ENCODE measurements at regions not wholly inside any gene's neighbourhood (a gene's known extent, or its start where the extent isn't known, plus 50 kb on each side); places are given as distances from the start of the nearest gene placed in this dataset.
"Not testable (repeated sequence)": the region's sequence is repeated elsewhere in the genome, so short reads cannot be mapped to it uniquely, and the experiment has no call there.

- DNase-seq, result no peak
Measured at GRCh38 chr3:177835008-177835407, 637.7 kb upstream of the TBL1XR1 start.

DNA sequence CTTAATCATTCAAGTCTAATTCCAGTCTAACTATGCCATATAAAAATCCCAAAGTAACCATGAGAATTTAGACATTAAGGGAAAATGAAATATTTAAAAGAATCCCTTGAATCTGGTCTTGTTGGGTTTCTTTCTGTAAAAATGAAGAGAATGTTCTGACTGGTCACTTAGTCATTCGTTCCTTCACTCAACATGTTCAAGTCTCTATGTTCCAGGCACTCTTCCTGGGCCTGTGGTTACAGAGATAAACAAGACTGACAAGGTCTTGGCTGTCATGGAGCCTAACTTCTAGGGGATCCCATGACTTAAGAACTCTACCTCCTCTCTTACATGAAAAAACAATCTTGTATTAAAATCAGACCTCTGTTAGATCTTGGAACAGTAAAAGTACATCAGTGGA is 638.6 kb upstream of the TBL1XR1 start:
- no peak for DNase-seq

GRCh38 chr3:177836671-177837070 is 639.4 kb upstream of the TBL1XR1 start:
- no peak for DNase-seq

DNA sequence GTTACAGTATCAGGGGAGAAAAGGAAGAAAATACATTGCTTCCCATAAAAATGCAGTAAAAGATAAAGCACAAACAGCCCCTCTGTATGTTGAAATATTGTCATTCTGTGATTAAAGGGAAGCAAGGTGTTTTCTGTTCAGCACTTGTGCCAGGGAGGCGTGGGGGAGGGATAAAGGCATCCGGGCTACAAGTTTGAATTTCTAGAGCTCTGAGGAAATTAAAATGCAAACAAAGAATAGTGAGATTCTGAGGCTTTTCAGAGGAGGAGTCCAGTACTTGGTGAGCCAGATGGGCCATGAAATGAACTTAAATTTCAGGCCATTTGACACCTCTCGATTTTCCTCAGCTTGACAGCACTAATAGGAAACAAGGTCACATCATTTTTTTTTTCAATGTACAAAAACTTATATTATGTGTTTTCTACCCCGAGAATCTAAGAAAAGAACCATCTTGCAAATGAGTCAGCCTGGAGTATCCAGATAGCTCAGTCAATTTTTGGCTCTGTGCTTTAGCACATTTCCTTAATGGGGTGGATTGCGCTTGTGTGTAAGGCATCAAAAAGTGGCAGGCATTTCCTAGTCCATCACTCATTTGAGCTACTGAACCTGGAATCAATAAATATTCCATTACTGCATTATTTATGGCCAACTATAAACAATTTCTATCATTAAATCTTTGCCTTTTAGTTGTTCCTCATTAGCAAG is 640.8 kb upstream of the TBL1XR1 start:
- peak; percentile 18 for DNase-seq

GRCh38 chr3:177838766-177839350 is 641.6 kb upstream of the TBL1XR1 start:
- peak; percentile 34 for DNase-seq

DNA sequence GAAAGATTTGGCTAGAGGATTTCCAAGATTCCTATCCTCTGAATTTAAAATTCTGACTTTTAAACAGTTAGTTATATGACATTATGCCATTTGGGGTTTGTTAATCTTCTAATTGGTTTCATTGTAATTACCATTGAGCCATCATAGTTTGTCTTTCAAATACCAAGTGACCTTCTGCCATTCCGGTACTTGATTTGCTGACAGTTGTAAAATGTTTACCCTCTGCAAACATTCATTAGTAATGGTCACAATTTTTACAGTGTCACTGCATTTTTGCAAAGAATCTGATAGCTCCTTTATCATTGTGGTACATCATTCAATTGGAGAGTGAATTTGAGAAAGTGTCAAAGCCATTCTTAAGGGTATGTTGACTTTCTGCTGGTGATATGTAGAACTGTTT is 645.0 kb upstream of the TBL1XR1 start:
- no peak for DNase-seq

- DNase-seq, result no peak
Measured at GRCh38 chr3:177842743-177843734, 645.8 kb upstream of the TBL1XR1 start.

DNA sequence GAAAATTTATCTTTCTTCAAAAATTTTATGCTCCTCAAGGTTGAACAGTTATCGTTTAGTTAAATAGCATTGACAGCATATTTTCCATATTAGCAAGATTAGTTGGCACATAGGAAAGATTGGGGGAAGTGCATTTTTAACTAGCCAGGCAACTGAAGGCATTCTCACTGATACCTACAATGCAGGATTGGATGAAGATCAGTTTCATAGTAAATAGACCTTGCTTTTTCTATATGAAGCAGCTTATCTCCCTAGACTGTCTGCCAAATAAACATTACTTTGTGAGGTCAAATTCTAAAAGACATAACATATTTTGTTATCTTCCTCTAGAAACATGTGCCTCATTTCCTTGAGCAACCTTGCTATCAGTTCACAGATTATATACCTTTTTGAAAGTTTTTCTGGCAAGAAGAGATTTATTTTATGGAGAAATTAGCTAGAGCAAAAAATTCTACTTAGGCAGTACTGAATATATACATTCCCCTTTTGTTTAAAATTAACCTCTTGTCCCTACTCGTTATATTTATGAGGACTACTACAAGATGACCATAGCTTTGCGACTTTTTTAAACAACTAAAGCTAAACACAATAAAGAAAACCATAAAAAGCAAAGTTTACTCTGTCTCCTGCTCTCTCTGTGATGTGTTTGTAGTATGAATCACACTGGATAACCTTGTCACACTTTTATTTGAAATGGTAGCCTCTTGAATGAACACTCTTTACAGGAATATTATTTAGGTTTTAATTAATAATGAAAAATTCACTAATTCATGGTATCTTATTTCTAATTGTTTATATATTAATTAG is 654.9 kb upstream of the TBL1XR1 start:
- DNase-seq, result no peak

DNA sequence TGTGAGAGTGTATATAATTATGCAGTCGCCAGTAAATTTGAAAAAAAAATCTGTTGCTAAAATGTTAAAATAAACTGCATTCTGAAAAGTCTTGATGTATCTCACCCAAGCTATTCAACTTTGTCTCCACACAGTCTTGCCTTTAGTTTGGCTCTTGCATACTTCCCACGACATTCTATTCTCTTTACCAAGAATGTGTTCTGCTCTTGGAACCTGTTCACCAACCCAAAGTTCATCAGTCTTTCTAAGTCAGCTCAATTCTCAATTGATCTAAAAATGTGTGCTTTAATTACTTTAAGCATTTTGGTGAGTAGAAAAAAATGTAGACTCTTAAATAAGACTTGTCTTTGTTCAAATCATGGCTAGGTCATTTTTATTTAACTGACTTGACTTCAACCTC is 657.7 kb upstream of the TBL1XR1 start:
- no peak for DNase-seq

- no peak for DNase-seq
Measured at GRCh38 chr3:177860184-177860583, 662.9 kb upstream of the TBL1XR1 start.

DNA sequence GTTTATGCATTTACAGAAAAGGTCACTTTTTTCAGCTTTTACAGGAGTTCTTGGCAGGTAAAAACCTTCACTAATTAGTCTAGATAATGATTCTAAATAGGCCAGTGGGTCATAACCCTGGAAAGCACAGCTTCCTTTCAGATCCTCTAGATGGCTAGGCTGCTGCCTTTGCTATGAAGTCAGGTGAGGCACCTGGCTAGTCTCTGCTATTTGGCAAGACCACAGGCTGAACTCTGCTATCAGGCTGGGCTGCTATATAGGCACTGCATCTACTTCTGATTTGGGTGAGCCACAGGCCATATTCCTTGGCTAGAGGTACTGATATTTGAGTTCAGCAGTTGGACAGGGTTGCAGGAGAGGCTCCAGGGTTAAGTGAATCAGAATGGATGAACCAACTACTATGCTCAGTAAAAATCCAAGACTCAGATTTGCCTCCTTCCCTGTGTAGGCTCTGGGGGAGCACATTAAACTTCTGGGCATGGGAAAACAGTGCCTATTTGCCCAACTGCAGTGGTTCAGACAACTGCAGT is 665.7 kb upstream of the TBL1XR1 start:
- DNase-seq, result no peak

DNA sequence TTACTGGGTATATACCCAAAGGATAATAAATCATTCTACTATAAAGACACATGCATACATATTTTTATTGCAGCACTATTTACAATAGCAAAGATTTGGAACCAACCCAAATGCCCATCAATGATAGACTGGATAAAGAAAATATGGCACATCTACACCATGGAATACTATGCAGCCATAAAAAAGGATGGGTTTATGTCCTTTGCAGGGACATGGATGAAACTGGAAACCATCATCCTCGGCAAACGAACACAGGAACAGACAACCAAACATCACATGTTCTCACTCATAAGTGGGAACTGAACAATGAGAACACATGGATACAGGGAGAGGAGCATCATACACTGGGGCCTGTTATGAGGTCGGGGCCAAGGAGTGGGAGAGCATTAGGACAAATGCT is 665.0 kb upstream of the KCNMB2 start:
- DNase-seq, result not testable (repeated sequence)

DNA sequence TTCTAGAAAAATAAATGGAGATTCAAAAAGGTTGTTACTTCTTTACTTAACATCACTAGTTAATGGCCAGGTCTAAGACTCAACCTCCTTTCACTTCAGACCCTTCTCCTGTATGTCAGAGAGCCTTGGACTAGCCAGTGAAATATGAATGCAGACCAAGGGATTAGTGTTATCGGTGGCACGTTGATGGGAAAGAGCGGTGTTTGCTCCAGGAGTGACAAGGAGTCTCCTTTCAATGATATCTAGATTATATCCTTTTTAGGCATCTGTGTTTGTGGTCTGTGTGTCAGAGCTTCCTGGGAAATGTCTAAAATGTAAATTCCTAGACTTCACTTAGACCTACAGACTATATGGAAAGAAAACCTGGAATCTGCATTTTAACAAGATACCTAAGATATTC is 658.0 kb upstream of the KCNMB2 start:
- no peak for DNase-seq

DNA sequence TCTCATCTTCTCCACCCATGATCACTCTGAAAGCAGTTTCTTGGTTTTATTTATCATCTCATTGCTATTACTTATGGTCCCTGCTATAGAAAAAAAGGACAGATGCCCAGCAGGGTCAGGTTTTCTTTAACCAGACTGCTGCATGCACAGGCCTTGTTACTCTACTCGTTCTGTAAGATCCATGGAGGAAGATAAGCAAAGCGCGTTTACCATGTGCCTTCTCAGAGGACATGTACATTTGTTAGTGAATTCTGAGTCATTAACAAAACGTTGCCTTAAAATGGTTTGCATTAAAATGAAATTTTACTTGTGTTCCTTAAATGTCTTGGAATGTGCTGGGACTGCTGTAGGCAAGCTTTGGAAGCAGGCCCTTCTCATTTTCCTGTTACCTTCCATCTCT is 657.3 kb upstream of the KCNMB2 start:
- no peak for DNase-seq

- no peak for DNase-seq
Measured at GRCh38 chr3:177881351-177881750, 654.9 kb upstream of the KCNMB2 start.

- DNase-seq, result no peak
Measured at GRCh38 chr3:177882124-177882648, 654.0 kb upstream of the KCNMB2 start.

DNA sequence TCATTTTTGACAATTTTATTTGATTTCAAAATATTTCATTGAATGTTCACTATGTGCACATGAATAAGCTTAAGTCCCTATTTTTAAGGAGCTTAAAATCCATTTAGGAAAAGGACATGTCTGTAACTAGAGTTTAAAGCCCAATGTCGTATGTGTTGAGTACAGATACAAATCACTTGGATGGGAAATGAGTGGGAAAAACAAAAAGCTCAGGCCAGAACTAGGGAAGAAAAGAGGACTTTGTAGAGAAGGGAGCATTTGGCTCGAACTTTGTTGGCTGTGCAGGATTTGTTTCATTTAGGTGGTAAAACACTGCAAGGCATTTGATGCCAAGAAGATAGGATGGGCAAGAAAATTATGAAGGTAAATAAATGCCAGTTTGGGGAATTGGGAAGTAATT is 653.1 kb upstream of the KCNMB2 start:
- DNase-seq, result no peak

DNA sequence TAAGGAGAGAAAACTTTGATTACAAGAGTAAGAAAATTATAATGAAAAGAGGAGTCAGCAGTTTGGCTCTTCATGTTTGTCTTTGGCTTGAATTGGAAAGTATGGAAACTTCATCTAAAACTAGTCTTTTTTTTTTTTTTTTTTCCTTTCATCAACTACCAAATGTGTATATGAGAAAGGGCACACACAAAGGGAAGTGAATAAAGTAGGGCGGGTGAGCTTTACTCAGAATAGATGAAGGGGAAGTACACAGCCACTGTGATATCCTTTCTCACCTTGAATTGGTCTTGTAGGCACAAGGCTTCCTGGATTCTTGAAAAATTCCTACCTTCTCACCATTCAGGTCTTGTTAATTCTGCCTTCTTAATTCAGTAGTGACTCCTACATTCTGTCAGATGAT is 652.3 kb upstream of the KCNMB2 start:
- DNase-seq, result no peak

- no peak for DNase-seq
Measured at GRCh38 chr3:177885063-177885462, 651.2 kb upstream of the KCNMB2 start.

DNA sequence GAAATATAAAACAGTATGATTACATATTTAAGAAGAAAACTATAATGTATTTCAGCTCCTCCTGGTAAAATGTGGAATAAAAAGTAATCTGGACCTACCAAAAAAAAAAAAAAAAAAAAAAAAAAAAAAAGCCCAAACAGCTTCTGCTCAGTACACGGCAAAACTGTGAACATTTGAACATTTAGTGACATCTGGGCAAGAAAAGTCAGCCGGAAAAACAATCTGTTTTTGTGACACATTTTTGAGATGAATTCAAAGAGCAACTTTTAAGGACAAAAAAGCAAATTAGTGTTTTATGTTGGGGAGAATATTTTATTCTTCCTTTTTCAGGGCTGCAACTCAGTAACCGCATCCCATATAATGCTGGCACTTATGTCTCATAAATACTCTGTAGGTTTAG is 649.7 kb upstream of the KCNMB2 start:
- no peak for DNase-seq

DNA sequence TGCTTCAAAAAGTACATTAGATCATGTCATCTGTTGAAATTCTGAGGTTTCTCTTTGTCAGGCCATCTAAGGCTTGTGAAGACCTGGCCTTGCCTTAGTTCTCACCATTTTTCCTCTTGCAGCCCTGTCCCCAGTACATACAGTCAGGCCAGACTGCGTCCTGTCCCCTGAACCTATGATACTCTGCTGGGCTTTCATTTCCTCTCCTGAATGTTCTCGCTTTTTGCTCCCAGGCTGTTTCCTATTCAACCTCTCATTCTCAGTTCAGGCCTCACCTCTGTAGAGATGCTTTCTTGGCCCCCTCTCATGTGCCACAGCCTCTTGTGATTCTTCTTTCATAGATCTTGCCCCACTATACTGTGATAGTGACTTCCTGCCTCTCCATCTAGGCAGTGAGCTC is 648.8 kb upstream of the KCNMB2 start:
- no peak for DNase-seq

- no peak for DNase-seq
Measured at GRCh38 chr3:177889161-177889560, 647.1 kb upstream of the KCNMB2 start.

Data from retina (tissue), 1 donor.